Muscle of back (tissue), 3 donors: ENCODE measurements at regions not wholly inside any gene's neighbourhood (a gene's known extent, or its start where the extent isn't known, plus 50 kb on each side); places are given as distances from the start of the nearest gene placed in this dataset.

Experiments
- DNase-seq, 3 donors: peaks; one replicate each; pipeline versions ENCODE4 v3.0.0 to v3.0.0-alpha.2; 2013

GRCh38 chr18:65548316-65548715 is 202.5 kb upstream of the CDH7 start:
- no peak for DNase-seq

- DNase-seq: no peak
These were observed 203.8 kb upstream of the CDH7 start for GRCh38 chr18:65547046-65547445.

GRCh38 chr18:65544701-65545100 is 206.1 kb upstream of the CDH7 start:
- DNase-seq: no peak

GRCh38 chr18:65527879-65528633 is 222.8 kb upstream of the CDH7 start:
- DNase-seq: peak in 1 of 3 donors; percentile 2

- no peak for DNase-seq
These were observed 224.7 kb upstream of the CDH7 start for GRCh38 chr18:65526099-65526498.

GRCh38 chr18:65523461-65523860 is 227.4 kb upstream of the CDH7 start:
- DNase-seq: no peak

GRCh38 chr18:65522907-65523306 is 227.9 kb upstream of the CDH7 start:
- no peak for DNase-seq

GRCh38 chr18:65516209-65516608 is 234.6 kb upstream of the CDH7 start:
- DNase-seq: no peak

GRCh38 chr18:65498605-65499004 is 252.2 kb upstream of the CDH7 start:
- no peak for DNase-seq

- no peak for DNase-seq
These were observed 263.2 kb upstream of the CDH7 start for GRCh38 chr18:65487569-65487968.

- peak in 2 of 3 donors; percentile 22 to 38 for DNase-seq
These were observed 273.4 kb upstream of the CDH7 start for GRCh38 chr18:65477455-65477854.

GRCh38 chr18:65468881-65469280 is 281.9 kb upstream of the CDH7 start:
- peak in 1 of 3 donors; percentile 14 for DNase-seq

- peak; percentile 8 to 65 (median 22) for DNase-seq
These were observed 286.5 kb upstream of the CDH7 start for GRCh38 chr18:65464361-65464760.

GRCh38 chr18:65459741-65460140 is 291.1 kb upstream of the CDH7 start:
- DNase-seq: no peak

- DNase-seq: no peak
These were observed 291.9 kb upstream of the CDH7 start for GRCh38 chr18:65458871-65459270.

GRCh38 chr18:65439188-65439587 is 311.6 kb upstream of the CDH7 start:
- peak; percentile 22 to 60 (median 30) for DNase-seq

GRCh38 chr18:65436430-65436829 is 314.4 kb upstream of the CDH7 start:
- no peak for DNase-seq

- DNase-seq: no peak
These were observed 315.3 kb upstream of the CDH7 start for GRCh38 chr18:65435534-65435933.

- no peak for DNase-seq
These were observed 321.2 kb upstream of the CDH7 start for GRCh38 chr18:65429601-65430000.

- DNase-seq: no peak
These were observed 325.4 kb upstream of the CDH7 start for GRCh38 chr18:65425366-65425765.

- peak in 1 of 3 donors; percentile 10 for DNase-seq
These were observed 327.0 kb upstream of the CDH7 start for GRCh38 chr18:65423776-65424175.

- DNase-seq: peak in 1 of 3 donors; percentile 9
These were observed 328.2 kb upstream of the CDH7 start for GRCh38 chr18:65422544-65423136.

- DNase-seq: no peak
These were observed 335.7 kb upstream of the CDH7 start for GRCh38 chr18:65415098-65415497.

- DNase-seq: no peak
These were observed 336.3 kb upstream of the CDH7 start for GRCh38 chr18:65414501-65414900.
